ENCODE measurements at regions not wholly inside any gene's neighbourhood (a gene's known extent, or its start where the extent isn't known, plus 50 kb on each side); places are given as distances from the start of the nearest gene placed in this dataset.

DNA sequence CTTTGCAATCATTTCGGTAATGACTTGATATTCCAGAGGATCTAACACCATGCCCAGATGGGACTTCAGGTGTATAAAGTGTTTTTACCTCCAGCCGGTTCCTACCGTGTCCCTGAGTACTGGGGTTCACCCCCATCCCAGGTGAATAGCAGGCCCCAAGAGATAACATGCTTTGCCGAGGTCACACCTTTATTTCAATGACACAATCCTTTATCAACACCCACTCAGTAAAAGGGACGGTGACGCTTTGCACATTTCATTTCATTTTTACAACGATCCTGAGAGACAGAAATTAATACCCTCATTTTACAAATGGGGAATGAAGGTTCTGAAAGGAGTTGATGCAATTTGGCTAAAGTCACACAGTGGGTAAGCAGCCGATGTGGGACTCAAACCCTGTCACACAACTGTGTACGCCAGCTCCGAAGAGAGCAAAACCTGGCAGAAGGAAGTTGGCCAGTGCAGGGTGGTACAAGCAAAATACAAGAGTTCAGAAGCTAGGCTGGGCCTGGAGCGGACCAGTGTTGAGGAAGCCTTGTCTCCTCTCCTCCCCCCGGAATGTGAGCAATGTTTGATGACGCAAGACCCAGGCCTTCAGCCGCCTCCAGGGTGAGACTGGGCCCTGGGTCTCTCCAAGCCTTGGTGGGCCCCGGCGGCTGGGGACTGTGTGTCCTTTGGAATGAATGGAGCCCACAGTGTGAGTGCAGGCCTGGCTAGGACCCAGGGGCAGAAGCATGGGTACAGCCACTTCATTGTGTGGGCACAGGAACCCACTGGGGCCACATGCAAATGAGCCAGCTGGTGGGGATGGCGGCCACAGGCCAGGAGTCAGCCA lies 139.6 kb upstream of the MYCN start:
- TF ChIP-seq, protein P1, sequence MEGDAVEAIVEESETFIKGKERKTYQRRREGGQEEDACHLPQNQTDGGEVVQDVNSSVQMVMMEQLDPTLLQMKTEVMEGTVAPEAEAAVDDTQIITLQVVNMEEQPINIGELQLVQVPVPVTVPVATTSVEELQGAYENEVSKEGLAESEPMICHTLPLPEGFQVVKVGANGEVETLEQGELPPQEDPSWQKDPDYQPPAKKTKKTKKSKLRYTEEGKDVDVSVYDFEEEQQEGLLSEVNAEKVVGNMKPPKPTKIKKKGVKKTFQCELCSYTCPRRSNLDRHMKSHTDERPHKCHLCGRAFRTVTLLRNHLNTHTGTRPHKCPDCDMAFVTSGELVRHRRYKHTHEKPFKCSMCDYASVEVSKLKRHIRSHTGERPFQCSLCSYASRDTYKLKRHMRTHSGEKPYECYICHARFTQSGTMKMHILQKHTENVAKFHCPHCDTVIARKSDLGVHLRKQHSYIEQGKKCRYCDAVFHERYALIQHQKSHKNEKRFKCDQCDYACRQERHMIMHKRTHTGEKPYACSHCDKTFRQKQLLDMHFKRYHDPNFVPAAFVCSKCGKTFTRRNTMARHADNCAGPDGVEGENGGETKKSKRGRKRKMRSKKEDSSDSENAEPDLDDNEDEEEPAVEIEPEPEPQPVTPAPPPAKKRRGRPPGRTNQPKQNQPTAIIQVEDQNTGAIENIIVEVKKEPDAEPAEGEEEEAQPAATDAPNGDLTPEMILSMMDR (IDR thresholded peaks at IDR 0.05; ENCODE audit: borderline replicate concordance, extremely low read depth, low read length, poor library complexity, severe bottlenecking): no peak
- no peak for TF ChIP-seq EZH2 (IDR thresholded peaks at IDR 0.05; ENCODE audit: borderline replicate concordance, low read depth, low read length, severe bottlenecking)

All from DND-41 (cell line).